ENCODE measurements at regions not wholly inside any gene's neighbourhood (a gene's known extent, or its start where the extent isn't known, plus 50 kb on each side); places are given as distances from the start of the nearest gene placed in this dataset.

DNA sequence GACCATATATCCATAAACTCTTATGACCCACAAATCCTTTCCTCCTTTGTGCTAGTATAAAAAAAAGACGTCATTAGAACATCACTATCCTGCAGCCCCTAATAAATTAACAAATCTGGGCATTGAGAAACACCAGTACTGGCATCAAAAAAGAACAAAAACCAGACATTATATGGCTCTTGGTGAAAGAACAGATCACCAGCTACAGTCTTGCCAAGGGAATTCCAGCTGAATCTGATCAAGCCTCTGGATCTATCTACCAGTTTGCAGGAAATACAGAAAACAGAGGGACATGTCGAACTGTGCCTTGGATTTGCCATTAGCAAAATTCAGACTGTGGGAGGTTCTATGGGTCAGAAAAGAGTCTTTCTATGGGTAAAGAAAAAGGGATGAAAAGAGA is 93.7 kb upstream of the DDX18 start:
- no peak for TF ChIP-seq CTCF (IDR thresholded peaks at IDR 0.05; ENCODE audit: low read length)
- no peak for TF ChIP-seq EZH2 (IDR thresholded peaks at IDR 0.05; ENCODE audit: borderline replicate concordance, low read length)
